IMR-90 (cell line): ENCODE measurements at regions not wholly inside any gene's neighbourhood (a gene's known extent, or its start where the extent isn't known, plus 50 kb on each side); places are given as distances from the start of the nearest gene placed in this dataset.

Experiments
- ATAC-seq: fragments of 200-7000 bp; cut with Tn5 transposase; 2 replicates; pipeline ENCODE4 v1.9.1; 2020; ENCODE audit warnings: low read depth, mild to moderate bottlenecking, moderate library complexity
- BruUV-seq: library from RNA; stranded (reverse); fragments of 400-500 nt; replicated peaks from 2 replicates; lab custom pipeline; 2021; lab: Mats Ljungman, UMichigan
- CTCF ChIA-PET: fragments of 300-600 bp; formaldehyde crosslinking; extraction: SDS; loops from one replicate; lab custom pipeline; 2021; ENCODE audit warnings: antibody characterized with exemption; lab: Yijun Ruan, JAX
- POLR2A ChIA-PET: fragments of 300-600 bp; sonication (Branson Sonifier 250); formaldehyde crosslinking; loops from one replicate; lab custom pipeline; 2022; ENCODE audit warnings: antibody characterized with exemption; ENCODE audit not compliant: unreplicated experiment; lab: Charles Lee
- DNase-seq: peaks from one replicate; pipeline ENCODE4 v3.0.0; 2013
- H2AFZ ChIP-seq: replicated peaks from 2 replicates; pipeline ENCODE3; 2013; ENCODE audit warnings: low read length, mild to moderate bottlenecking; ENCODE audit not compliant: poor library complexity
- H2AK5ac ChIP-seq: 2 replicates; pipeline ENCODE4 v1.6.1; 2013; ENCODE audit warnings: low read depth, low read length, inconsistent platforms
- H2AK9ac ChIP-seq: replicated peaks from 2 replicates; pipeline ENCODE3; 2013; ENCODE audit warnings: mild to moderate bottlenecking, low read depth, low read length, moderate library complexity; ENCODE audit not compliant: poor library complexity
- H2BK120ac ChIP-seq: 2 replicates; pipeline ENCODE4 v1.6.1; 2013; ENCODE audit warnings: low read depth, low read length, inconsistent platforms
- H2BK15ac ChIP-seq: 3 replicates; pipeline ENCODE4 v1.6.1; 2013; ENCODE audit warnings: low read depth, low read length, inconsistent platforms
- H2BK20ac ChIP-seq: 2 replicates; pipeline ENCODE4 v1.6.1; 2013; ENCODE audit warnings: low read depth, mild to moderate bottlenecking, inconsistent platforms, low read length, moderate library complexity
- H2BK5ac ChIP-seq: 2 replicates; pipeline ENCODE4 v1.6.1; 2013; ENCODE audit warnings: mild to moderate bottlenecking, low read depth, low read length, inconsistent platforms; ENCODE audit not compliant: poor library complexity, severe bottlenecking
- H3K14ac ChIP-seq: replicated peaks from 2 replicates; pipeline ENCODE4 v1.6.1; 2013; ENCODE audit warnings: low read depth, low read length, inconsistent platforms
- H3K18ac ChIP-seq: 2 replicates; pipeline ENCODE4 v1.6.1; 2013; ENCODE audit warnings: low read depth, low read length, control low read depth
- H3K23ac ChIP-seq: 2 replicates; pipeline ENCODE4 v1.6.1; 2013; ENCODE audit warnings: low read depth, low read length, inconsistent platforms
- H3K27ac ChIP-seq: 2 replicates; pipeline ENCODE4 v1.5.1; 2013; ENCODE audit warnings: mild to moderate bottlenecking, control low read depth, low read length; ENCODE audit not compliant: insufficient read depth
- H3K27me3 ChIP-seq: 2 replicates; pipeline ENCODE4 v1.6.1; 2013; ENCODE audit warnings: low read length; ENCODE audit not compliant: control insufficient read depth, insufficient read depth
- H3K36me3 ChIP-seq: 2 replicates; pipeline ENCODE4 v1.6.1; 2013; ENCODE audit warnings: low read length, mixed read lengths; ENCODE audit not compliant: control insufficient read depth, insufficient read depth
- H3K4ac ChIP-seq: 2 replicates; pipeline ENCODE4 v1.6.1; 2013; ENCODE audit warnings: low read depth, low read length, inconsistent platforms
- H3K4me1 ChIP-seq: 2 replicates; pipeline ENCODE4 v1.6.1; 2013; ENCODE audit warnings: low read length, mixed read lengths; ENCODE audit not compliant: control insufficient read depth, insufficient read depth
- H3K4me2 ChIP-seq: 2 replicates; pipeline ENCODE4 v1.6.1; 2013; ENCODE audit warnings: low read depth, mild to moderate bottlenecking, control low read depth, low read length, moderate library complexity
- H3K4me3 ChIP-seq: 2 replicates; pipeline ENCODE4 v1.5.1; 2013; ENCODE audit warnings: low read depth, mild to moderate bottlenecking, control low read depth, low read length, moderate library complexity; ENCODE audit not compliant: insufficient read depth
- H3K56ac ChIP-seq: 2 replicates; pipeline ENCODE4 v1.6.1; 2013; ENCODE audit warnings: low read length, inconsistent platforms; ENCODE audit not compliant: insufficient read depth; ENCODE audit errors: extremely low read depth
- H3K79me1 ChIP-seq, 2 experiments: 2 replicates each; pipeline ENCODE4 v1.6.1; 2013; ENCODE audit warnings: low read length in 2 of 2, inconsistent platforms in 1 of 2, low read depth in 1 of 2
- H3K9ac ChIP-seq: 2 replicates; pipeline ENCODE4 v1.6.1; 2013; ENCODE audit warnings: low read depth, low read length, control low read depth
- H3K9me1 ChIP-seq: 2 replicates; pipeline ENCODE4 v1.6.1; 2013; ENCODE audit warnings: low read length, inconsistent platforms; ENCODE audit not compliant: insufficient read depth
- H3K9me3 ChIP-seq: 2 replicates; pipeline ENCODE4 v1.6.1; 2013; ENCODE audit warnings: low read length; ENCODE audit not compliant: control insufficient read depth, insufficient read depth
- H4K20me1 ChIP-seq: 2 replicates; pipeline ENCODE4 v1.6.1; 2013; ENCODE audit warnings: low read length, inconsistent platforms; ENCODE audit not compliant: insufficient read depth
- H4K5ac ChIP-seq: 2 replicates; pipeline ENCODE4 v1.6.1; 2013; ENCODE audit warnings: mild to moderate bottlenecking, low read depth, low read length, control low read depth
- H4K8ac ChIP-seq, 2 experiments: 2 replicates each; pipeline ENCODE4 v1.6.1; 2013; ENCODE audit warnings: low read depth in 2 of 2, low read length in 2 of 2, control low read depth in 1 of 2, inconsistent platforms in 1 of 2
- H4K91ac ChIP-seq: 2 replicates; pipeline ENCODE4 v1.6.1; 2013; ENCODE audit warnings: low read depth, low read length, inconsistent platforms; ENCODE audit not compliant: insufficient read depth
- CEBPB ChIP-seq: IDR thresholded peaks from 2 replicates; pipeline ENCODE4 v1.6.1; 2012; ENCODE audit warnings: low read depth, low read length, improper control_type of control experiment
- CHD1 ChIP-seq: IDR thresholded peaks from 2 replicates; pipeline ENCODE4 v1.6.1; 2012; ENCODE audit warnings: low read depth, low read length, improper control_type of control experiment
- CTCF ChIP-seq: conservative IDR thresholded peaks from 2 replicates; pipeline ENCODE4 v1.5.1; 2012; ENCODE audit warnings: mild to moderate bottlenecking, low read depth, low read length, improper control_type of control experiment
- MAZ ChIP-seq: IDR thresholded peaks from 2 replicates; pipeline ENCODE4 v1.6.1; 2012; ENCODE audit warnings: low read depth, mild to moderate bottlenecking, low read length, improper control_type of control experiment, moderate library complexity, borderline replicate concordance
- MXI1 ChIP-seq: IDR thresholded peaks from 2 replicates; pipeline ENCODE4 v1.6.1; 2012; ENCODE audit warnings: low read depth, mild to moderate bottlenecking, low read length, moderate library complexity, borderline replicate concordance
- NFE2L2 ChIP-seq: fragments of 150-350 bp; IDR thresholded peaks from 2 replicates; pipeline ENCODE4 v1.6.1; 2016; ENCODE audit warnings: low read depth, mild to moderate bottlenecking, low read length
- RAD21 ChIP-seq: IDR thresholded peaks from 2 replicates; pipeline ENCODE4 v1.6.1; 2012; ENCODE audit warnings: low read length, improper control_type of control experiment
- RCOR1 ChIP-seq: IDR thresholded peaks from 2 replicates; pipeline ENCODE4 v1.6.1; 2012; ENCODE audit warnings: mild to moderate bottlenecking, low read length, improper control_type of control experiment; ENCODE audit not compliant: insufficient replicate concordance
- RFX5 ChIP-seq: IDR thresholded peaks from 2 replicates; pipeline ENCODE4 v1.8.0; 2012; ENCODE audit warnings: low read depth, mild to moderate bottlenecking, low read length, moderate library complexity
- WGBS, 2 experiments: methylation state at CpG; one replicate each; pipeline versions ENCODE4 v1.1.5 to v1.1.7; 2013; ENCODE audit warnings: missing lambda C conversion rate in 2 of 2; ENCODE audit not compliant: insufficient read length in 1 of 2; ENCODE audit errors: extremely low coverage in 2 of 2; 5-methylcytosine and 5-hydroxymethylcytosine counted together
- dilution Hi-C: fragments of 300-500 bp; cut with HindIII; formaldehyde crosslinking; loops from one replicate; pipeline ENCODE4 v1.14.3; 2018; ENCODE audit warnings: low sequenced_read_pairs; ENCODE audit not compliant: unreplicated experiment
- in situ Hi-C: fragments of 300-500 bp; cut with MboI; formaldehyde crosslinking; loops from 3 replicates; pipeline ENCODE4 v1.14.3; 2019; ENCODE audit warnings: low sequenced_read_pairs, inconsistent platforms, mixed read lengths
- intact Hi-C: fragments of 100-400 bp; cut with micrococcal nuclease; formaldehyde crosslinking; loops from 2 replicates; pipeline ENCODE4 v1.10.0; 2022

GRCh38 chr2:121904656-121905055 is 149.2 kb downstream of the TSN start:
- Histone ChIP-seq H3K14ac (no peak overlapping the region), H3K23ac (no peak overlapping the region), H3K27me3 (peaks cover 2% of the 10 kb centered on the region), H4K8ac (no peak overlapping the region), H3K27ac (no peak overlapping the region), H3K4me1 (no peaks in the 10 kb centered on the region), H3K9me1 (no peaks in the 10 kb centered on the region), H2BK20ac (no peak overlapping the region), H2AK5ac (no peak overlapping the region), H3K4me2 (no peak overlapping the region), H3K9ac (no peak overlapping the region), H2BK15ac (no peak overlapping the region), H3K56ac (no peak overlapping the region), H2BK5ac (no peak overlapping the region), H2BK120ac (no peak overlapping the region), H3K36me3 (no peaks in the 10 kb centered on the region), H4K20me1 (no peaks in the 10 kb centered on the region), H2AK9ac (no peak overlapping the region), H4K91ac (no peak overlapping the region), H2AFZ (no peak overlapping the region), H3K79me1 (no peaks in the 10 kb centered on the region), H3K4ac (no peak overlapping the region), H3K9me3 (no peaks in the 10 kb centered on the region), H3K4me3 (no peak overlapping the region), H3K18ac (no peak overlapping the region), H4K5ac (no peak overlapping the region)
- BruUV-seq = no TSS peak
- ChIA-PET POLR2A (no interaction called here), CTCF (no interaction called here)
- WGBS, 2 experiments = 50% methylated on average over 1 of the region's 2 CpGs; no CpG with 5 or more reads in 1 of the 2 experiments
- DNase-seq (no peak), ATAC-seq (no peak)
- intact Hi-C loops = no loop called here
- in situ Hi-C loops = no loop called here
- dilution Hi-C loops = no loop called here
- no peak for TF ChIP-seq CHD1
- no peak for TF ChIP-seq MAZ
- no peak for TF ChIP-seq RFX5
- TF ChIP-seq CTCF = no peak
- TF ChIP-seq NFE2L2 = no peak
- TF ChIP-seq RAD21 = no peak
- TF ChIP-seq MXI1 = no peak
- TF ChIP-seq RCOR1 = no peak
- no peak for TF ChIP-seq CEBPB
